NCI-H2029 treated with DMSO at 0.1 percent for 48 hours (cell line): ENCODE measurements at regions not wholly inside any gene's neighbourhood (a gene's known extent, or its start where the extent isn't known, plus 50 kb on each side); places are given as distances from the start of the nearest gene placed in this dataset.
"Not testable (repeated sequence)": the region's sequence is repeated elsewhere in the genome, so short reads cannot be mapped to it uniquely, and the experiment has no call there.

Experiments used
- DNase-seq: peaks from one replicate; lab custom pipeline; 2025; lab: John Stamatoyannopoulos, UW

GRCh38 chr5:98364549-98364948 lies 408.9 kb upstream of the RGMB start:
- no peak for DNase-seq

DNA sequence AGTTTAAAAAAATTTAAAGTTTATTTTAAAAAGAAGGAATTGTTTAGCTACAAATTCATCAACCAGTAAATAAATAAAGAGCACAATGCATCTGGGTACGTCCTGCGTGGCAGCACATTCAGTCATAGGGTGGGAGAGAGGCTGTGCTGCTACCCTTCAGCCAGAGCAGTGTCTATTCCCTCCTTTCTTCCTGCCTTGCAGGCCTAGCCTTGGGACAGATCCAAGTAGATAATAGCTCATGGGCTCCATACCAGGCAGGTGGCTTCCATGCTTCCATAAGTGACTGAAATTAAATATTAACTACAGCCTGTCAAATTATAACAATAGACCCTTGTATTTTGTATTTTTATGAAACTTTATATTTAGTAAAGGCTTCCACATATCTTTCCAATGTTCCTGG lies 408.3 kb upstream of the RGMB start:
- DNase-seq: no peak

GRCh38 chr5:98368141-98368540 lies 405.3 kb upstream of the RGMB start:
- DNase-seq: no peak

DNA sequence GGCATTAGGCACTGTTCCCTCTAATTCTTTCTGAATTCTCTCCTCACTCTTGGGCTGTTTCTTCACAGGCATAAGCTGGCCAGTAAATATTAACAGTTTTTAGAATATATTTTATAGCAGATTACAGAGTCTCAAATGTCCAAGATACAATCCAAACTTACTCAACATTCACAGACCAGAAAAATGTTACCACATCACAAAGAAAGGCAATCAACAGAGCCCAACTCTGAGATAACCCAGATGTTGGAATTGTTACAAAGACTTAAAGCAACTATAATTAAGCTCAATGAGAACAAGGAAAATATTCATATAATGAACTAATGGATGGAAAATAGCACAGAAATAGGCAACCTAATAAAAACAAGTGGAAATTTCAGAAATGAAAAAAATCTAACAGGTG lies 401.1 kb upstream of the RGMB start:
- no peak for DNase-seq

GRCh38 chr5:98391921-98392625 lies 381.4 kb upstream of the RGMB start:
- no peak for DNase-seq

GRCh38 chr5:98393205-98393604 lies 380.3 kb upstream of the RGMB start:
- not testable (repeated sequence) for DNase-seq

GRCh38 chr5:98397081-98397480 lies 376.4 kb upstream of the RGMB start:
- no peak for DNase-seq

DNA sequence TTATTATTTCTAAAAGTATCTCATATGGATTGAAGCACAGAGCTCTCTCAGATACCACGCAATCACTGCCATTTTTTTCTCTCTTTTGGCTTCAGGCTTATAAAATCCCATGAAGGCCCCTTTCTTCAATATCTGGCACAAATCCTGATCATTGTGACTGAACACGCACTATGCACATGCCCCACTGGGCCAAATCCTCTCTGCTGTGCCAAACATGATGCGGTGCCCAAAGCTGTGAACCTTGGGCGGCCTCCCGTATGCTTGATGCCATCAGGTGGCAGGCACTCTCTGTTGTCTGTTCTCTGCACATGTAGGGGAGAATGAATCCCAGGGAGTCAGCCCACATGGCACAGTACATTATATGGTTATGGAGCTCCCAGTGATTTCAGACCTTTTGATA lies 375.0 kb upstream of the RGMB start:
- no peak for DNase-seq

GRCh38 chr5:98401656-98402055 lies 371.8 kb upstream of the RGMB start:
- no peak for DNase-seq

GRCh38 chr5:98402130-98402529 lies 371.3 kb upstream of the RGMB start:
- no peak for DNase-seq

- DNase-seq: no peak
These were observed 370.3 kb upstream of the RGMB start for GRCh38 chr5:98403131-98403530.

GRCh38 chr5:98414938-98415337 lies 358.5 kb upstream of the RGMB start:
- no peak for DNase-seq

DNA sequence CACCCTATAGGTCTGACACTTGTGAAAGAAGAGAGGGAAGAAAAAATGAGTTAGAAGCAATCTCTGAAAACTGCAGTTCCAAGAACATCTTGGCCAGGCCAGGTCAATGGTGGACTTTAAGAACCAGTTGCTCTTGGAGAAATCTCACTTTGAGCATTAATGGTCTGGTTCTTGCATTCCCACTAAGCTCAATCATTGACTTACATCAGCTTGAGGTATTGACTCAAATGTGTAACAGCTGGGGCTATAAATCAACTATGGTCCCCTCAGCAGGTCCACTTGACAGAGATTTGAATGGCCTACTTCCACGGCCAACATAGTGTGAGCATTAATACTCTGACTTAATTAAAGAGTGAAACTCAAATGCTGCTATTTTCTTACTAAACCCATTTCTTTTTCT lies 357.8 kb upstream of the RGMB start:
- DNase-seq: no peak

DNA sequence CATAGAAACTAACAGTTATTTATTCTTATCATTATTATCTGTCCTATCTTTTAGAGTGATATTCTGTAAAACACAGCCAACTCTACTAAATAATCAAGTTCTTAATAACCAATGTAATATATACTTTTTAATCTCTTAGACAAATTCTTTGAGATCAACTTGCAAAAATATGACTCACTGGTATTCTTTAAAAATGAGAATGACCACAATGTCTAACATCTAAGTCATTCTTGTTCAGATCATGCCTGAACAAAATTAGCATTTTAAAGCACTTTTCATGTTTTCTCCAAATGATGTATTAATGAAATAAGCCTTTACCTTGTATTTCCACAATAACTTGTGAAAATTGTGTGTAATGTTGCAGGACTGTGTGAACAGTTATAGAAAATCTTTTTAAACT lies 356.9 kb upstream of the RGMB start:
- DNase-seq: no peak

DNA sequence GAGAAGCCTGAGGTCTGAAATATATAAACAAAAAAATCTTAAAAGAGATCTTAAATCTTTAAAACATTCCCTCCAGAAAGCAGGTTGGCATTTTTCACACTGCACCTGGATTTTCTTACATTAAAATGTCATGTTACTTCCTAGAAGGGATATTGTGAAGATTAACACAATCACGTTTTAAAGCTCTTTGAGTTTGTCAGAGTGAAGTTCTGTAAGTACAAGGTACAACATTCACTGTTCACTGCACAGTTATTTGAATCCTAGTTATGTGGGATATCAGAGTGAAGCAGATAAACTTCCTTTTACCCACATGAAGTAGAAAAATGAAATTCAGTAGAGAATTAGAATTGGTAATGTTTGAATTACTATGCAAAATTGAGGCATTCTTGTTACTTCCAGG lies 353.6 kb upstream of the RGMB start:
- DNase-seq: no peak

DNA sequence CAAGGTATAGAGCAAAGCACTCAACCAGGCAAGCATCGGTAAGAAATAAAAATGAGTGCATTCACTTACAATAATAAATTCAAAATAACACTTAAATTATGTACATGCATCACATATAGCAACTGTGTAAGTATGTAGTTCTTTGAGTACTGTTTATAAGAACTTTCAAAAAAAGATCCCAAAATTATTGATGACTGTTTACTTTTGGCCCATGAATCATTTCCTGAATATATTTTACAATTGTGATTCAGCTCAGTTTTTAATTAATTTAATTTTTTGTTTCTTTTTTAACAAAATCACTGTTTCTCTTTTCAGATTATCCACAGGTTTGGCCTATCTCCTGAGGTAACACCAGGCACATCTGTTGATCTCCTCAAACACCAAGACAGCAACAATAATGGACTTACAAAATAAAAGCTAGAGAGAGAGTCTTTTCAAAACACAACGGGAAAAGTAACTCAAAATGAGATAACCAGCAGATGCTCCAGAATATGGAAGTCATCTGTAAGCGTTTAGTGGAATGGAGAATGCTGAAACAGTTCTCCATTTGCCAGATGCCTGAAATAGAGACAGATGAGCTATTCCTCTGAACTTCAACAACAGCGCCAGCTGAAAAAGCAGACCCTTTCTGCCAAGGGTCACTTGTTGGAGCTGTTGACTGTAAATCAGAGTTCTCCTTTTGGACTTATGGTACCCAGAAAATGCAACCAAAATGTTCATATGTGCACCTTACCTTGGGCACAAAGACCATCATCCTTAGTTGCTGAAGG lies 348.6 kb upstream of the RGMB start:
- DNase-seq: no peak

DNA sequence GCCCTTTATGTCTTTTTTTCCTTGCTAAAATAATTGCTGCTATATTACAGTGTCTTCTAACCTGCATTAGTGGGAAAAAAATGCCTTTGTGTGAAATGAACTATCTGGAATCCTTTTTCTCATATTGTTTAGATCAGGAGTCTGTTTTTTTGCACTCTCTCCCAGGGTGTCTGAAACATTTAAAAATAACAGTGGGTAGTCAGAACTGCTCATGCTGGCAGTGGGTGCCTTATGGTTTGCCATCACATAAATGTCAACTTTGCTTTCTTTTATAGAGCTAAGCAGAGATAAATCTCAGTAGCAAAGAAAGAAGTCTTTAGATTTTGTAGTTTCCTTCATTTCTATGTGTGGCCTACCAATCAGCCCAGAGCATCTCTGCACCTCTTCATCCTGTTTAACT lies 347.8 kb upstream of the RGMB start:
- DNase-seq: no peak

- DNase-seq: no peak
These were observed 344.7 kb upstream of the RGMB start for GRCh38 chr5:98428806-98429205.

- DNase-seq: no peak
These were observed 341.1 kb upstream of the RGMB start for GRCh38 chr5:98432378-98432777.

GRCh38 chr5:98433022-98433421 lies 340.4 kb upstream of the RGMB start:
- DNase-seq: no peak

- DNase-seq: no peak
These were observed 339.8 kb upstream of the RGMB start for GRCh38 chr5:98433673-98434072.

GRCh38 chr5:98436667-98437066 lies 336.8 kb upstream of the RGMB start:
- no peak for DNase-seq

DNA sequence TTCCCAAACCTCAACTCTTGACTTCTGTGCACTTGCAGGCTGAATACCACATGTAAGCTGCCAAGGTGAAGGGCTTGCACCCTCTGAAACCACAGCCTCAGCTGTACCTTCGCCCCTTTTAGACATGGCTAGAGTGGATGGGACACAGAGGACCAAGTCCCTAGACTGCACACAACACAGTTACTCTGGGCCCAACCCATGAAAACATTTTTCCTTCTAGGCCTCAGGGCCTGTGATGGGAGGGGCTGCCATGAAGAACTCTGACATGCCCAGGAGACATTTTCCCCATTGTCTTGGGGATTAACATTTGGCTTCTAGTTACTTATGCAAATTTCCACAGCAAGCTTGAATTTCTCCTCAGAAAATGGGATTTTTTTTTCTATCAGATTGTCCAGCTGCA lies 331.0 kb upstream of the RGMB start:
- DNase-seq: no peak

- no peak for DNase-seq
These were observed 329.6 kb upstream of the RGMB start for GRCh38 chr5:98443881-98444280.
